Testis (tissue), 2 donors: ENCODE measurements at regions not wholly inside any gene's neighbourhood (a gene's known extent, or its start where the extent isn't known, plus 50 kb on each side); places are given as distances from the start of the nearest gene placed in this dataset.
"Not testable (repeated sequence)": the region's sequence is repeated elsewhere in the genome, so short reads cannot be mapped to it uniquely, and the experiment has no call there.

ENCODE experiments used
- DNase-seq: peaks from one replicate; pipeline ENCODE4 v3.0.0-alpha.2; 2019
- H3K27ac ChIP-seq, 2 donors: fragments of 200-600 bp; sonication (generic); one replicate each; pipeline ENCODE4 v1.5.1; 2019
- H3K27me3 ChIP-seq: fragments of 200-600 bp; sonication (generic); one replicate; pipeline ENCODE4 v1.5.1; 2019
- H3K36me3 ChIP-seq: fragments of 200-600 bp; sonication (generic); one replicate; pipeline ENCODE4 v1.5.1; 2017; ENCODE audit warnings: low read depth; ENCODE audit errors: missing control alignments
- H3K4me1 ChIP-seq: fragments of 200-600 bp; sonication (generic); one replicate; pipeline ENCODE4 v1.5.1; 2019
- H3K4me3 ChIP-seq, 2 donors: fragments of 200-600 bp; sonication (generic); one replicate each; pipeline ENCODE4 v1.5.1; 2017 to 2019
- H3K9me3 ChIP-seq: fragments of 200-600 bp; sonication (generic); one replicate; pipeline ENCODE4 v1.5.1; 2017
- POLR2A ChIP-seq: fragments of 450-650 bp; IDR thresholded peaks from one replicate; pipeline ENCODE4 v1.6.1; 2017; ENCODE audit warnings: antibody characterized with exemption, mild to moderate bottlenecking, moderate library complexity
- WGBS, 2 donors: methylation state at CpG; one replicate each; pipeline ENCODE4 v1.1.5; 2018; 5-methylcytosine and 5-hydroxymethylcytosine counted together
- intact Hi-C: fragments of 100-400 bp; cut with DNase I; formaldehyde crosslinking; loops from one replicate; pipeline ENCODE4 v1.15.1; 2023; ENCODE audit warnings: low total_unique reads
- TF ChIP-seq, protein P1 (sequence below), 3 experiments: fragments of 450-650 bp in 2 of 3; fragments of 200-600 bp in 1 of 3; sonication (generic) in 1 of 3; IDR thresholded peaks; one replicate each; pipeline ENCODE4 v1.5.1; 2016 to 2019; ENCODE audit warnings: antibody characterized with exemption in 3 of 3, mild to moderate bottlenecking in 2 of 3, moderate library complexity in 1 of 3

GRCh38 chr7:7005303-7005702, 177.0 kb upstream of the C1GALT1 start:
- intact Hi-C loops: no loop called here
- TF ChIP-seq, protein P1, sequence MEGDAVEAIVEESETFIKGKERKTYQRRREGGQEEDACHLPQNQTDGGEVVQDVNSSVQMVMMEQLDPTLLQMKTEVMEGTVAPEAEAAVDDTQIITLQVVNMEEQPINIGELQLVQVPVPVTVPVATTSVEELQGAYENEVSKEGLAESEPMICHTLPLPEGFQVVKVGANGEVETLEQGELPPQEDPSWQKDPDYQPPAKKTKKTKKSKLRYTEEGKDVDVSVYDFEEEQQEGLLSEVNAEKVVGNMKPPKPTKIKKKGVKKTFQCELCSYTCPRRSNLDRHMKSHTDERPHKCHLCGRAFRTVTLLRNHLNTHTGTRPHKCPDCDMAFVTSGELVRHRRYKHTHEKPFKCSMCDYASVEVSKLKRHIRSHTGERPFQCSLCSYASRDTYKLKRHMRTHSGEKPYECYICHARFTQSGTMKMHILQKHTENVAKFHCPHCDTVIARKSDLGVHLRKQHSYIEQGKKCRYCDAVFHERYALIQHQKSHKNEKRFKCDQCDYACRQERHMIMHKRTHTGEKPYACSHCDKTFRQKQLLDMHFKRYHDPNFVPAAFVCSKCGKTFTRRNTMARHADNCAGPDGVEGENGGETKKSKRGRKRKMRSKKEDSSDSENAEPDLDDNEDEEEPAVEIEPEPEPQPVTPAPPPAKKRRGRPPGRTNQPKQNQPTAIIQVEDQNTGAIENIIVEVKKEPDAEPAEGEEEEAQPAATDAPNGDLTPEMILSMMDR (IDR thresholded peaks at IDR 0.05): no peak
- TF ChIP-seq POLR2A: no peak
- DNase-seq: no peak
- no peaks in the 10 kb centered on the region for H3K9me3 ChIP-seq
- WGBS, 2 donors: 65 to 78% methylated on average over 4 of the region's 4 CpGs
- H3K4me1 ChIP-seq: no peaks in the 10 kb centered on the region
- H3K27me3 ChIP-seq: no peaks in the 10 kb centered on the region
- H3K27ac ChIP-seq: no peak overlapping the region
- no peaks in the 10 kb centered on the region for H3K36me3 ChIP-seq
- H3K4me3 ChIP-seq: no peak overlapping the region

GRCh38 chr7:7005949-7006348, 176.4 kb upstream of the C1GALT1 start:
- H3K4me3 ChIP-seq, H3K36me3 ChIP-seq, H3K4me1 ChIP-seq, DNase-seq, H3K27ac ChIP-seq, H3K9me3 ChIP-seq, intact Hi-C loops, H3K27me3 ChIP-seq: not testable (repeated sequence)
- WGBS, 2 donors: 90 to 96% methylated on average over 1 to 2 of the region's 2 CpGs

DNA sequence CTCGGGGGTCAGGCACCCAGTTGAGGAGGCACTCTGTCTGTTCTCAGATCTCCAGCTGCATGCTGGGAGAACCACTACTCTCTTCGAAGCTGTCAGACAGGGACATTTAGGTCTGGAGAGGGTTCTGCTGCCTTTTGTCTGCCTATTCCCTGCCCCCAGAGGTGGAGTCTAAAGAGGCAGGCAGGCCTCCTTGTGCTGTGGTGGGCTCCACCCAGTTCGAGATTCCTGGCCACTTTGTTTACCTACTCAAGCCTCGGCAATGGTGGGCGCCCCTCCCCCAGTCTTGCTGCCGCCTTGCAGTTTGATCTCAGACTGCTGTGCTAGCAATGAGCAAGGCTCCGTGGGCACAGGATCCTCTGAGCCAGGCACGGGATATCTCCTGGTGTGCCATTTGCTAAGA, 171.1 kb upstream of the C1GALT1 start:
- H3K27me3 ChIP-seq, intact Hi-C loops, H3K4me3 ChIP-seq, H3K36me3 ChIP-seq, H3K27ac ChIP-seq, H3K9me3 ChIP-seq, DNase-seq, H3K4me1 ChIP-seq: not testable (repeated sequence)
- 76 to 88% methylated on average over 1 to 8 of the region's 8 CpGs for WGBS, 2 donors

- H3K27ac ChIP-seq, H3K9me3 ChIP-seq, DNase-seq, intact Hi-C loops, H3K4me3 ChIP-seq, H3K27me3 ChIP-seq, H3K36me3 ChIP-seq, H3K4me1 ChIP-seq: not testable (repeated sequence)
- WGBS, 2 donors: 74 to 86% methylated on average over 3 to 7 of the region's 7 CpGs
Measured at GRCh38 chr7:7011751-7012150, 170.6 kb upstream of the C1GALT1 start.

DNA sequence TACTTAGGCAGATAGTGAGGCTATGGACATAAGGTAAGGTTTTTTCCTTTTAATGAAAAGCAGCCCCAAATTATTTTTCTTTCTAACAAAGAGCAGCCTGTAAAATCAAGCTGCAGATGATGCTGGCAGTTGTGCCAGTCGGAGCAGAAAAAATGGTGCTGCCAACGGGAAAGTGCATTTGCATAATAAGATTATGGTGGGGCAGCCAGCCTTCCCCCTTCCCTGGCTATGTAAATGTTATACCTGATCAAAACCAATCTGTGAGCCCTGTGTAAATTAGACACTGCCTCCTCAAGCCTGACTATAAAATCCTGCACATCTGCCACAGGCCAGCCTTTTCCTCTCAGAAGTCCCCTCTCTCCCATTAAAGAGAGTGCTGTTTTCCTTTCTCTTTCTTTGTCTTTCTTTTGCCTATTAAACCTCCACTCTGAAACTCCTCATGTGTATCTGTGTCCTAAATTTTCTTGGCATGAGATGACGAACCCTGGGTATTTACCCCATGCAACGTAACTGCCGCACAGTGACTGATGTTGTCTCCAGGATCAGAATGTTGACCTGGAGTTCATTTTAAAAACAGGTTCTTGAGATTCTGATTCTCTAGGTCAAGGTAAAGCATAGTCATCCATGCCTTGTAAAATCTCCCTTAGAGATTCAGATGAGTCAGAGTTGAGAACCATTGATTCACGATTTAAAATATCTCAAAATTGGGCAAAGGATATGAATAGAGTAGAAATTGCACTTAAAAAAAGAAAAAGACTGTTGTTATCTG, 167.3 kb upstream of the C1GALT1 start:
- no peak for DNase-seq
- Histone ChIP-seq H3K36me3 (no peaks in the 10 kb centered on the region), H3K27ac (no peak overlapping the region), H3K27me3 (no peaks in the 10 kb centered on the region), H3K4me3 (no peak overlapping the region), H3K4me1 (no peaks in the 10 kb centered on the region), H3K9me3 (no peaks in the 10 kb centered on the region)
- WGBS, 2 donors: 66 to 67% methylated on average over 6 of the region's 6 CpGs
- intact Hi-C loops: no loop called here
- TF ChIP-seq, protein P1 (IDR thresholded peaks at IDR 0.05): no peak
- TF ChIP-seq POLR2A: no peak

GRCh38 chr7:7017707-7018280, 164.6 kb upstream of the C1GALT1 start:
- Histone ChIP-seq H3K36me3 (no peaks in the 10 kb centered on the region), H3K4me1 (no peaks in the 10 kb centered on the region), H3K27ac (no peak overlapping the region), H3K4me3 (no peak overlapping the region), H3K9me3 (no peaks in the 10 kb centered on the region), H3K27me3 (no peaks in the 10 kb centered on the region)
- no peak for TF ChIP-seq POLR2A
- intact Hi-C loops: no loop called here
- WGBS, 2 donors: 70 to 76% methylated on average over 4 of the region's 4 CpGs
- no peak for DNase-seq

DNA sequence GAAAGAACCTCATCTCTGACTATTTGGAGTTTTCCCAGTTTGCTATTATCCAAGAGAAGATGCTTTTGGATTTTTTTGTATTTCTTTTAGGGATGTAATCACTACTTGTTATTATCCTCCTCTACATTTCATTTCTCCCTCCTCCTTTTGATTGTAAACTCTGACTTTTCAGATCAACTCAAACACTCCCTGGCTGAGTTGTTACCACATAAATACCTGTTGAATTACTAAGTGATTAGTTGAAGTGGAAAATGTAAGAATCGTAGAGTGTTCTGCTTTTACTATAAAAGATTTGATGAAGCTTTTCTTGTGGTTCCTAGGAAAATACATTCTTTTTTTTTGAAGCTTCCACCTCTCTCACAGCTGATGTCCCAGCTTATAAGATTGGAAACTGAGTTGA, 164.1 kb upstream of the C1GALT1 start:
- no peak for DNase-seq
- Histone ChIP-seq H3K4me1 (no peaks in the 10 kb centered on the region), H3K36me3 (no peaks in the 10 kb centered on the region), H3K27me3 (no peaks in the 10 kb centered on the region), H3K9me3 (no peaks in the 10 kb centered on the region), H3K4me3 (no peak overlapping the region), H3K27ac (no peak overlapping the region)
- TF ChIP-seq, protein P1 (IDR thresholded peaks at IDR 0.05): no peak
- intact Hi-C loops: no loop called here
- WGBS, 2 donors: 89 to 93% methylated on average over 1 of the region's 1 CpG
